ENCODE measurements at regions not wholly inside any gene's neighbourhood (a gene's known extent, or its start where the extent isn't known, plus 50 kb on each side); places are given as distances from the start of the nearest gene placed in this dataset.

DNA sequence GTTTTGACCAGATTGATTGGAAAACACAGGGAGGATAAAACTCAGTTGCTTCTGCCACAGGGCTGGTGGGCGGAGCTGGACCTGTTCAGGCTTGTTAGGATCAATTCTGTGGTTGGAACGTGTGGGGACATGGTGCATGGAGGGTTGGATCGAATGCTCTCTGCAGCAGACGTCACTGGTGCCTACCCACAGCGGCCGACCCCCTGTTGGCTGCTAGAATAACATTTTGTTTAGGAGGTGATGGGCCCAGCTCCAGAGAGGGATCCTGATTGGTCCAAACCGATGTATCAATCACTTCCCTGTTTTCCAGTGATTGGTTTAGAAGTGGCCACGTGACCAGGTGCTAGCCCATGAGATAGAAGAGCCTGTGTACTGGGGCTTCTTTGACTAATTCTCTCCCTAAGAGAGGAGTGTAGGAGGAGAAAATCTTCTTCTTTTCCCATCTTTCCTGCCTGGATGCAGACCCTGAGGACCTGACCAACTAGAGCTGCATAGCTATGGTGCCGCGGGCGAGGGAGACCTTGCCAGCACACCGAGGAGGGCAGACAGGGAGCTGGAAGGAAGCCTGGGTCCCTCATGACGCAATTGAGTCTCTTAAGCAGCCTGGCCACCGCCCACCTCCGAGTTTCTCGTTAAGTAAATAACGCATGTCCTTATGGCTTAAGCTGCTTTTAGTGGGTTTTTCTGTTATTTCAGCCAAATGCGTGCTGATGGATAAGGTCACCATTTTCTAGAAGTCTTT lies 163.5 kb downstream of the AACS start:
- no peak for DNase-seq

DNA sequence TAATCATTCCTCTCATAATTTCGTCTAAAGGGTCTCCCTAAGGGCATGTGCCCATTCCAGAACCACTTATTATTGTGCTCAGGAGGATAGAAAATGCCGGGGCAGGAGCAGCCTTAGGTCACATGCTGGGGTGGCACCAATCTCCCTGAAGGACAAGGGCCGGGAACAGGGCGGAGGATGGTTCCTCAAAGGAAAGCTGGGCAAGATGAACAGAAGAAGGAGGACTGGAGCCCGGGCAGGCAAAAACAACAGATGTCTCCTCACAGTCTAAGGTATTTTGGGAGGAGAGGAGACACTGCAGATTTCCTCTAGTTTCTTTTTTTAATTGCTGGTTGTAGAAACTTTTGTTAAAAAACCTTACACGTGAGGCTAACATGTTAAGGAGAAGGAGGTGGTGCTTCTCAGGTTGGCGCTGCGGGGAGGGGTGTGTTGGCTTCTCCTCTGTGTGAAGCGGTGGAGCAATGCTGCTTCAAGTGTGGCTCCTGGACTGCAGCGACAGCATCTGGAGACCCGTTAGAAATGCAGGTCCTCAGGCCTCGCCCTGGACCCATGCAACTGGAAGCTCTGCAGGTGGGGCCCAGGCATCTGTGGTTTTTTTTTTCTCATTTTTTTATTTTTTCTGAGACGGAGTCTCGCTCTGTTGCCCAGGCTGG lies 164.8 kb downstream of the AACS start:
- no peak for DNase-seq

DNA sequence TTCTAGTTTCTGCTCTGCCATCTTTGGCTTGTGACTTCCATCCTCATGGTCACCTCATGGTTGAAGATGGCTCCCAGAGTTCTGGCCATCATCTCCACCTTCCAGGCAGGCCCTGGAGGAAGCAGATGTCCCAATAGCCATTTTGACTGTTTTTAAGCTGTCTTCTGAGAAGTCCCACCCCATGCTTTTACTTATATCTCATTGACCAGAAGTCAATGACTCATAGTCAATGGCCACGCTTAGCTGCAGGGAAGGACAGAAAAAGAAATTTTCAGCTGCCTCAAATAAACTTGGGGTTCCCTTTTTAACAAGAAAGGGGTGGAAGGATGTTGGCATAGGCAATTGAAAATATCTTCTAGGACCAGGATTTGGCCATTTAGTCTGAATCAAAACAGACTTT lies 168.1 kb downstream of the AACS start:
- no peak for DNase-seq

DNA sequence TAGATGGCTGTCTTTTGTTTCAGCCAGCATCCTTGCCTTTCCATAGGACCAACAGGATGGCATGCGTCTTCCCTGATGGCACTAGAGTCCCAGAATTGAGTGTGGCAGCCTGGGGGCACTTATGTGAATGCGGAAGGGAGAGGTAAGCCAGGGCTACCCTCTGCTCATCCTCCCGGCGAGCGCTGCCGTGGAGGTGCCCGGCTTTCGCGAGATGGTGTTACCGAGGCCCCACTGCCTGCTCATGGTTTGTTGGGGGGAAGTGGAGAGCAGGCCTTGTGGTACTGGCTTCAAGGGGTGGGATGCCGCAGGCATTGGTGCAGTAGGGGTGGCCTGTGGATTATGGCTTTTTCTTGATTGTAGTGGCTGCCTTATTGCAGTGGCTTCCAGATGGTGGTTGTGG lies 174.3 kb downstream of the AACS start:
- no peak for DNase-seq

DNA sequence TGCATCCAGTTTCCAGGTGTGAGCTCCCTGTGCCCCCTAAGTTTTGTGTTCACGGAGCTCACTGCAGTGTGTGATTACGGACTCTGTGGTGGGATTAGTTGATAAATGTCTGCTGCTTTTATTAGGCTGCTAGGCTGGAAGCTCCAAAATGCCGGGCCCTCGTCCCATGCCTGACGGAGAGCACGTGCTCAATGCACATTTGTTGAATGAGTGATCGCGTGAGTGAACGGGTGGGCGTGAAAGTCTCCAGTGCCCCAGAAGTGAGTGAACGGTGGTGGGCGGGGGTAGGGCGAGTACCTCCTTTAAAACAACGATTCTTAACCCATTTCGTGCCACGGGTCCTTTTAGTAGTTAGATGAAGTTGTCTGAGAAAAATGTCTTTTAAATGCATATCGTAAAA lies 175.5 kb downstream of the AACS start:
- no peak for DNase-seq

DNA sequence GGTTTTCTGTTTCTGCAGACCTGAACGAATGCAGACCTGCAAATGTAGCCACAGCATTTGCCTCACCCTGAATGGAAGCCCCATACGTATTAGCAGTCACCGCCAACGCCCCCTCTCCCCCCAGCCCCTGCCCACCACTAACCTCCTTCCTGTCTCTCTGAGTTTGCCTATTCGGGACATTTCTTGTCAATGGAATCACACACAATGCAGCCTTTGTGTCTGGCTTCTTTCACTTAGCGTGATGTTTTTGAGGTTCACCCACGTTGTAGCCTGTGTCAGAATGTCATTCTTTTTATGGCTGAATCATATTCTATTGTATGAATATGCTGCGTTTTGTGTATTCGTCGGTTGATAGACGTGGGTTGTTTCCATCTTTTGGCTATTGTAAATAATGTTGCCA lies 178.6 kb downstream of the AACS start:
- DNase-seq, result no peak

DNA sequence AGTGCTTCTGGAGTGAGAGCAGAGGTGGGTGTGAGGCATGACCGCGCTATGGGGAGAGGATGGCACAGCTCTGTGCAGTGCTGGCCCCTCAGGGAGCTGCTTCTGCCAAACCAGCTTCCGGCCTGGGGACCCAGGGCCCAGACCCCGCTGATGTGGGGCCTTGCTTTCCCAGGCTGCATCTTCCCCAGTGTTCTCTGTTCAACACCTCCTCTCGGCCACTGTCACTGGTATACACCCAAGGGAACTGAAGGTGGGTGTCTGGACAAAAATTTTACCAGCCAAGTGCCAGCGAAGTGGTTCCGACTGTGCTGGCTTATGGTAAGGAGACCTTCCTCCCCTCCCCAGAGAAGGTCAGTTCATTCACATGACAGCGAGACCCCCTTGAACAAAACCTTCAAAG lies 179.1 kb downstream of the AACS start:
- no peak for DNase-seq

DNA sequence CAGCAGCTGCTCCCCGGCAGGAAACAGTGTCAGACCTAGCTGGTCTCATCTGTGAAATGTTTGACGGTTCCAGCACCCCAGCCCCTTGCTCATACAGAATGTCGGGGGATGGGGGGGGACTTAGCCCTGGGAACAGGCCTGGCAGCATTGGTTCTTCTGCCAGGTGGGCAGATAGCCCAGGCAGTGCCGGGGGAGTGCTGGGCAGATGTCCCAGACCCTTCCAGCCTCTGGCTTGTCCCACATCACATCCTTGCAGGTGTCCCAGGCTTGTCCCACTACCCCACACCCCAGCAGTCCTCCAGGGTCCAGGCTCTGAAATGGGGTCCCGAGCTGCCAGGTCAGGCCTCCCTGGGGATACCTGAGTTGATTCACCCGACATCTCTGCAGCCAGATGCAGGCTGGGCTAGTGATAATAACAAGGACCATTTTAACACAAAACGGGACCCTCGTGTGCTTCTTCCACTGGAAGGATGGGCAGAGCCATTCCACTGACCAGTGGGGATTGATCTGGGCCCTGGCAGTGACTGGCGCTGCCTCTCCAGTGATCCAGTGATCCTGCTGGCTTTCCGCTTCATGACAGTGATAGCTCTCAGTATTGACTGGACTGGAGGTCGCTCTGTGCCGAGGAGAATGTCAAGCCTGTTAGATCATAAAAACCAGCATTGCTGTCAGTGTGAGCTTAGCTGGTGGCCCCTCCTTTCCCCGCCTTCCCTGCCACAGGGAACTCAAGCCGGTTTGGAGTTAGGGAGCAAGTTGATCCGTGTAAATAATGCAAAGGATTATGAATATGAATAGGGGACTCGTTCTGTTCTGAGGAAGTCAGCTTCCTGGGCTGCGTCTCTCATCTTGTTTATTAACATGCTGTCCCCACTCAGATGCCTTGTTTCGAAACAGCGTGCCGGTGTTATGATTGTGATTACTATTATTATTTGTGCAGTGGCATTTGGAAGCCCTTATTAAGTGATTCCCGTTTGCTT lies 180.6 kb downstream of the AACS start:
- DNase-seq, result no peak

DNA sequence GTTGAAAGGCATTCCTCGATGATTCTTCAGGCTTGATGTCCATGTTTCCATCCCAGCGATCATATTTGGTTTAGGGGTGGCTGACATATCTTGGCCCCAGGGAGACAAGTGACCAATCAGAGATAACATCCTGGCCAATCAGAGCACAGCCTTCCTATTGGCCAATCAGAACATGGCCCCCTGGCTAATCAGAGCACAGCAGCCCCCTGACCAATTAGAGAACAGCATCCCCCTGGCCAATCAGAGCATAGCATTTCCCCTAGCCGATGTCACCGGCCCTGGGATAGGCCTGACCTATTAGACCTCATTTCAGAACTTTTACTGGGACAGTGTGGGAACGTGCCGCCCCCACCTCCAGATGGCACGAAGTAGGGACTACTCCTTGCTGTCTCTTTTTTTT lies 182.2 kb downstream of the AACS start:
- no peak for DNase-seq

DNA sequence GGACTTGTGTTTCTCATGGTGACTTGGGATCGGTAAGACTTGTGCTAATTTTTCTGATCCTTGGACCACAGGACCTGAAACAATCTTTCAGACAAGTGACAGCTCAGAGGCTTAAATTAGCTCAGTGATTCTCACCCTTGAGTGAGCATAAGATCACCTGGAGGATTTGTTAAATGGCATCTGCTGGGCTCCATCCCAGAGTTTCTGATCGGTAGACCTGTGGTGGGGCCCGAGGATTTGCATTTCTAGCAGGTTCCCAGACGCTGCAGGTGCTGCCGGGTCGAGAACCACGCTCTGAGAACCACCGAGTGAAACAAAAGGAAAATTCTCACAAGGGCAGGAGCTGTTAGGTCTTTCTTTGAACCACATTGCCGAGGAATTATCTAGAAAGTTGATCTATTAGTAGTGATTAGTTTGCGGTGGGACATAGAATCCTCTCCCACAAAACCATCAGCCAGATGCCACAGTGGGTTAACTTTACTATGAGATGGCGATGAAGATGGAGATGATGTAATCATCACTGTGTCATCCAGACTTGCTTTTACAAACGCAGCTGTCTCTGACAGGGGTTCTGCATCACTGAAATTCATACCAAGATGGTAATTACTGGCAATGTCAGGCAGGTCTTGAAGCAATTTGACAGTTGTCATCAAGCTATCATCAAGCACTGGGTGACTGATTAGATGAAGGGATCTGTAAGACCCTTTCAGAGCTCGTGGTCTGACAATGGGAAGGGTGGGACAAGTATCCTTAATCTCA lies 184.0 kb downstream of the AACS start:
- DNase-seq, result no peak

DNA sequence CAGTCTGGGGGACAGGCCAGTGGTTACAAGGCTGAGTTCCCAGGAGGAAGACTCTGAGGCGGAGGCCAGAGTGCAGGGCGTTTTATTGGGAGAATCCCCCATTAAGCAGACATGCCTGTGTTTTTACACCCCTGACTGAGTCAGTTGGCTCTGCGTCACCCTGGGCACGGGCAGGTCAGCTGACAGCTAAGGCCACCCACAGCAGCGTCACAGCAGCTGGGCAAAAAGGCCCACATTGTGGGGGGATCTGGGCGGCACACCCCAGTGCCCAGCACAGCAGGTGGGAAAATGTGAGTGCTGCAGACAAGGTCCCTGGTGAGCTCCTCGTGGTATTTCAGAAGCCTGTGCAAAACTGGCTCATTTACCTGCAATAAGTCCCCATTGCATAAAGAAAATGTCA lies 184.7 kb downstream of the AACS start:
- DNase-seq, result no peak

DNA sequence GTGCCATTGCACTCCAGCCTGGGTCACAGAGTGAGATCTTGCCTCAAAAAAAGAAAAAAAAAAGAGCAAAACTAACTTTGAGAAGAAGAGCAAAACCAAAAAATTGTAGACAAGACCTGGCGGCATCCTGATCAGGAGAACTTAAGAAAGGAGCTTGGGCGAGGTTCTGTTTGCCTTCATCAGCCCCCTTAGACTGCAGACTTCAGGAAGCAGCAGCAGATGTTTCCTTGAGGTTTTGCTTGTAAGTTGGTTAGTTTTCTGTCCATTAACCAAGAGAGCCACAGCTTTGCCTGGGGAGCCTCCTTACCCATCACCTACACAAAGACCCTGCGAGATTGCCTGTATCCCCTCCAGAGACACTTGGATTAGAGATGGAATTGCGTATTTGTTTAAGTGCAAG lies 189.0 kb downstream of the AACS start:
- no peak for DNase-seq

DNA sequence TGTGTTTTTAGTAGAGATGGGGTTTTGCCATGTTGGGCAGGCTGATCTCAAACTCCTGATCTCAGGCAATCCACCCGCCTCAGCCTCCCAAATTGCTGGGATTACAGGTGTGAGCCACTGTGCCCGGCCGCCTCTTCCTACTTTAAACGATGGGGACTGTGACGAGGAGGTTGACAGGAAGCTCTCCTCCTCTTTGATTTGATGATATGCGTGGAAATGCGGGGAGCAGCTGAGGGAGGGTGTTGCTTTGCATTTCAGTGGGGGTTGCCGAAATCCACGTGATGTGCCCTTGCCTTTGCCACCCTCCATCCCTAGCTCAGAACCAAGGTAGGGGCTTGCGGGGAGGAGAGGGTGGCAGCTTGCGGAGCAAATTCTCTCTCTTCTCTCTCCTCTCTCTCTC lies 189.6 kb downstream of the AACS start:
- no peak for DNase-seq

DNA sequence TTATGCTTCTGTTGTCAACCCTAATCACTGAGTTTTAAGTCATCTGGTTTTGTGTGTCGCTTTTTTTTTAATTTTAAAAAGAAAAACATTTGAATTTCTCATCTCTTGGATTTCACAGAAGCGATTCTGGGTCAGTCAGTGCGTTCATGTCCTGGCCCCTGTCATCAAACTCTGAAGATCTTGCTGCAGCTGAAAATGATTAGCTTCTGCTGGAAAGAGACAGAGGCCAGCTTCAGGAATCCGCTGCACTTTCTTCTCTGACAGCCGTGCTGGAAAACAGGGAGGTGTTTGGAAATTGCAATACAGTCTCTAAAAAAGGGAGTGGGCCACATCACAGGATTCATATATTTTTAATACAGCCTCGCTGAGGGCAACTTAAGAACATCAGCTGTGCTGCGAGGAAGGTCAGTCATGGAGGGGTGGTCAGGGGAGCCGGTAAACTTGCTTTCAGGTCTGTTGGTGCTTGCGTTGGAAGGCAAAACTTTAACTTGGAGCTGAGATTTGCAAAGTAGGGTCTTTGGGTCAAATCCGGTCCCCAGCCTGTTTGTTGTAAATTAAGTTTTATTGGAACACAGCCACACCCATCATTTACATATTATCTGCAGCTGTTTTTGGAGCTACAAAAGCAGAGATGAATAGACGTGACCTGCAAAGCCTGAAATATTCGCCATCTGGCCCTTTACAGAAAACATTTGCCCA lies 190.8 kb downstream of the AACS start:
- DNase-seq, result no peak

DNA sequence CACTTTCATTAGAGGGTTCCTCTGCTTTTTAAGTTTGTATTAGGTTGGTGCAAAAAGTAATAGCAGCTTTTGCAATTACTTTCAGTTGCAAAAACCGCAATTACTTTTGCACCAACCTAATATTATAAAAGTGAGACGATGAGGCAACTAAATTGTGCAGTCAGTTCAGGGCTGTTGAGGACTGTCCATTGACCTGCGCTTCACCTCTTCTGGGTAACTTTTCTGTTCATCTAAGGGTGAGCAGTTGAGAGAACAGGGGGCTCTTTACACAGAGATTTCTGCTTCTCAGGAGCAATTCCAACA lies 191.3 kb downstream of the AACS start:
- DNase-seq, result no peak

DNA sequence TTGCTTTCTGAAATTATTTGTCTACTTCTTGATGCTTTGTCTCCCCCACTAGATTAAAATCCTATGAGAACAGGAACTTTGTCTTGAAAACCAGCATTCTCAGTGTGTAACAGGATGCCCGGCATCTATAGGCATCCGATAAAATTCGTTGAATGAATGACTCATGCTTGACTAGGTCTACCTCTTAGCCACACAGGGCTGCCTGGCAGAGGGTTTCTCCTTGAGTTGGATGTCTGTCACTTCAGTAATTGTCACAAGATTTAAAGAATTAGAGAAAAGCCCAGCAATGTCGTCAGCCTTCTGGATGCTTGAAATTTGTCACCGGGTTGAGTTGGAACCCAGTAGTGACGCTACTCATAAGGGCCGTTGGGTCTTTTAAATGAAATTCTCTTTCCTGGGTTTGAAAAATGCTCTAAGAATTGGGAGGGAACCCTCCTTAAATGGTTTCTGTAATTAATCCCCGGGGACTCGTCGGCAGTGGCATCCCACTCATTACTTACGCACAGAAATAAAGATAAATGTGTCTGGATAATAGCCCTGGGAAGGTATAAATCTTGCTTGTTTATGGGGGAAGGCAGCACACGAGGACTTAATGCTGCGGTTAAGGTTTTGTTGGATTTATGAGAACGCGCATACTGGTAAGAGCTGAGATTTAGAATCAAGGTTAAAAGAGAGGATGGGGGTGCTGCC lies 194.1 kb downstream of the AACS start:
- no peak for DNase-seq

DNA sequence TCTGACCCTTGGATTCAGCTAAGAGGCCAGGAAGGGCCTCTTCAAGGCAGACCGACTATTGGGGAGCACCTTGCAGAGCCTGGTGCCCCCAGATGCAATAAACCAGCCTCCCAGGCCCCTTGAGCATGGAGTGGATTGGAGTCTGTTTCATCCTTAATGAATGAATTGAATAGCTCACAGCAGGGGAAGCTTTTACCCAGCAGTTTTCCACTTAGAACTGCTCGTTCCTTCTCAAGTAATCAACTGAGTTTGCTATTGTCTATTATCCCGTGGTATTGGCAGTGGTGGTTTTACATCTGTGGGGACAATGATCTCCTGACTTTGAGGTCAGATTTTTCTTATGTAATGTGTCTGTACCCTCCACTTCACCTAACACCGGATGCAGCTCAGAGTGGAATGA lies 197.6 kb downstream of the AACS start:
- DNase-seq, result no peak

DNA sequence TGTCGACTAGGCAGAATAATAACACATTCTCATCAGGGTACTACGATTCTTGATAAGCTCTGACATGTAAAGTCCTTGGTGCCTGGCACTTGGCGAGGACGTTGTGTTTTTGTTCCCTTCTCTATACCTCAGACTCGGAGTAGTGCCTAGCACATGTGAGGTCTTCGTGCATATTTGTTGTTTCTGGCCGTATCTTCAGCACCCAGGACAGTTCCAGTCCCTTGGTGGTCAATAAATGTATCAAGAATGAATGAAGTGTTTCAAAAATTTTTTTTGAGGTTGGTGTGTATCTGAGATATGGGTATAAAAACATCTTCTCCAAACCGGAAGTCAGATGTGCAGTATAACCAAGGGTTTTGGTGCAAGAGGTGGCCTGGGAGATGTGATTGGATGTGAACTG lies 198.2 kb downstream of the AACS start:
- no peak for DNase-seq

DNA sequence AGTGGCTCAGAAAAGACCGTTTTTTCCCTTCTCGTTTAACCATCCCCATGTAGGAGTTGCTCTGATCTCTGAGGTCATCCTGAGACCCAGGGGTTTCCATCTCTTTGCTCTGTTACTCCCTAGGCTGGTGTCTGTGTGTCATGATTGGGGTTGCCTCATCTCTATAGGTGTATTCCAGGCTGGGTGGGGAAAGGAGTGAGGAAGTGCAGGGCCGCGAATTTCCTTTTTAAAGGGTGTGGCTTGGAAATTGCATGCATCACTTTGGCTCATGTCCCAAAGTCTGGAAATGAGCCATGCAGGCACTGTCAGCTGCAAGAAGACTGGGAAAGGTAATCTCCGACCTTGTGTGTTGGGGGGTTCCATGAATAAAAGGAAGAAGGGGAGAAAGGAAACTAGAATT lies 201.9 kb downstream of the AACS start:
- no peak for DNase-seq

DNA sequence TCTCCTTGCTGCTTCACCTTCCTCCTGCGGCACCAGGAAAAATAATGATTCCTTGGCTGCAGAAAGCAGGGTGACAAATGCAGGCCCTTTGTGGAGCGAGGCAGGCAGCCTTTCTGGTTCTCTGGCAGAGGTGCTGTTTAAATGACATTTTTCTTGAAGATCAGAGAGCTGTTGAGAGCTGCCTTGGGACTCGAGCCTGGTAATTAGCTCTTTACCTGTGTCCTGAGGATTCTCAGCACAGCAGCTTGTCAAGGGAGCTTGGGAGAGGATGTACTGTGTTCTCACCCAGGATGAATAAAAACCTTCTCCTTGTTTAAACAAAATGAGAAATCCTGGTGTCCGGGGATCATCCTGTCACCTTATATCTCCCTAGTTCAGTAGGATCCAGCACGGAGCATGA lies 204.0 kb downstream of the AACS start:
- DNase-seq, result no peak

DNA sequence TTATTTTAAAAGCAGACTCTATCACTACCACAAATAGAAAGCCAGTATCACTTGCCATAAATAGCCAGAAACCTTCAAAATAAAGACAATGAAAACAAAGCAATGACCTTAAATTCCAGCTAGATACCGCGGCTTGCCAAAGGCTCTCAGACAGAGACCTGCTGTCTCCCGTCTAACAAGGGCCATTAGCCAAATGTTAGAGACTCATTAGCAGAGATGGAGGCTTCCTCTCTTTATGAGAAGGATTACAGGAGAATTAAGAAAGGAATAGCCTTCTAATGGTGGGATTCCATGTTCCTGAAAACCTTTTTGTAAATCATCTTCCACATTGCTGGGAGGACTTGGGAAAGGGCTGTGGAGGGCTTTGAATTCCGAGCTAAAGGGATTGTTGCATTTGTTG lies 206.7 kb downstream of the AACS start:
- DNase-seq, result no peak

DNA sequence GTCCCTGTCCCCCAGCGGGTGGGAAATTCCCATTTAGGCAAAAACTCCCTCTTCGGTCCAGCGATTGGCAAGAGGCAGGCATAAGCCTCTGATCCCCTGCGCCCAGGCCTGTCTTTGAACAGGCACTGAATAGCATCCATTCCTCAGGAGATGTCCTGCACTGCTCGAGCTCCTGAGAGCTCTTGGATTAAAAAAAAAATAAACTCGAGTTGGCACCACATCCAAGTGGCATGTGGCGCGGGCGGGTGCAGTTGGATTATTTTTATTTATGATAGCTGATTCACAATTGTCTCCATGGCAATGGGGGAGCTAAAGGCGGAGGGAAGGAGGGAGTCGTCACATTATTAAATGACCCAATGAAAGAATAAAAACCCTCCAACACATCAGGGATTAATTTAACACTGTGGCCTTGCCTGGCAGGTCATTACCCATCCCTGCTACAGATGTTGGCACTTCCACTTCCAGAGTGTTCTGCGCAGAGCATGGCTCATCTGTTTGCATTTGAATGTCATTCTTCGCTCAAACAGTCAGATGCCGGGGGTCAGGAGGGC lies 207.2 kb downstream of the AACS start:
- no peak for DNase-seq
